ENCODE measurements at regions not wholly inside any gene's neighbourhood (a gene's known extent, or its start where the extent isn't known, plus 50 kb on each side); places are given as distances from the start of the nearest gene placed in this dataset.

DNA sequence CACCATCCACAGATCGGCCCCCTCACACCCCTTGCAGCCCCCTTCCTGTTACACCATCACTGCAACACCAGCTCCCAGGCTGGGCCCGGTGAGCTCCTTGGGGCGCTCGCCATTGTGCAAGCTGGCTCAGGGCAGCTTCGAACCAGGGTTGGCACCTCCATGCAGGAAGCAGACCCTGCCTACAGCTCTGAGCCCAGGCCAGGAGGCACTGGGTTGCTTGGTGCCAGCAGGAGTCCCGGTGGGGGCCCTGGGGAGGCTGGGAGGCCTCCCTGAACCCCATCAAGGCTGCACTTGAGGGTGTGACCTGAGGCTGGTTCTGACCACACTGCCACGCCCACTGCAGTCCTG lies 417.1 kb downstream of the CTTN start:
- Histone ChIP-seq H3K9me3 (ENCODE audit: control insufficient read depth, insufficient read depth, low read length) (no peaks in the 10 kb centered on the region), H3K4me1 (ENCODE audit: control insufficient read depth, insufficient read depth, low read length) (no peaks in the 10 kb centered on the region), H3K27ac (ENCODE audit: low read length) (no peak overlapping the region), H3K27me3 (ENCODE audit: control insufficient read depth, insufficient read depth, low read length) (no peaks in the 10 kb centered on the region), H3K4me3 (ENCODE audit: low read length) (no peak overlapping the region), H3K36me3 (ENCODE audit: control insufficient read depth, insufficient read depth, low read length) (no peaks in the 10 kb centered on the region)
- ATAC-seq: no peak
- H3K27me3 Mint-ChIP-seq (ENCODE audit: low read depth in 2 of 2): peaks cover 0 to 4% of the 10 kb centered on the region in 2 donors
- TF ChIP-seq, protein P1, sequence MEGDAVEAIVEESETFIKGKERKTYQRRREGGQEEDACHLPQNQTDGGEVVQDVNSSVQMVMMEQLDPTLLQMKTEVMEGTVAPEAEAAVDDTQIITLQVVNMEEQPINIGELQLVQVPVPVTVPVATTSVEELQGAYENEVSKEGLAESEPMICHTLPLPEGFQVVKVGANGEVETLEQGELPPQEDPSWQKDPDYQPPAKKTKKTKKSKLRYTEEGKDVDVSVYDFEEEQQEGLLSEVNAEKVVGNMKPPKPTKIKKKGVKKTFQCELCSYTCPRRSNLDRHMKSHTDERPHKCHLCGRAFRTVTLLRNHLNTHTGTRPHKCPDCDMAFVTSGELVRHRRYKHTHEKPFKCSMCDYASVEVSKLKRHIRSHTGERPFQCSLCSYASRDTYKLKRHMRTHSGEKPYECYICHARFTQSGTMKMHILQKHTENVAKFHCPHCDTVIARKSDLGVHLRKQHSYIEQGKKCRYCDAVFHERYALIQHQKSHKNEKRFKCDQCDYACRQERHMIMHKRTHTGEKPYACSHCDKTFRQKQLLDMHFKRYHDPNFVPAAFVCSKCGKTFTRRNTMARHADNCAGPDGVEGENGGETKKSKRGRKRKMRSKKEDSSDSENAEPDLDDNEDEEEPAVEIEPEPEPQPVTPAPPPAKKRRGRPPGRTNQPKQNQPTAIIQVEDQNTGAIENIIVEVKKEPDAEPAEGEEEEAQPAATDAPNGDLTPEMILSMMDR (IDR thresholded peaks at IDR 0.05): no peak
- H3K27ac Mint-ChIP-seq: no peak overlapping the region
- intact Hi-C loops (cut with micrococcal nuclease): no loop called here
- H3K4me3 Mint-ChIP-seq: no peak overlapping the region
- no peaks in the 10 kb centered on the region for H3K4me1 Mint-ChIP-seq
- 88% methylated on average over 7 of the region's 7 CpGs for WGBS (ENCODE audit: insufficient coverage)
- DNase-seq: no peak
- no peaks in the 10 kb centered on the region for H3K9me3 Mint-ChIP-seq
- H3K36me3 Mint-ChIP-seq: no peaks in the 10 kb centered on the region

DNA sequence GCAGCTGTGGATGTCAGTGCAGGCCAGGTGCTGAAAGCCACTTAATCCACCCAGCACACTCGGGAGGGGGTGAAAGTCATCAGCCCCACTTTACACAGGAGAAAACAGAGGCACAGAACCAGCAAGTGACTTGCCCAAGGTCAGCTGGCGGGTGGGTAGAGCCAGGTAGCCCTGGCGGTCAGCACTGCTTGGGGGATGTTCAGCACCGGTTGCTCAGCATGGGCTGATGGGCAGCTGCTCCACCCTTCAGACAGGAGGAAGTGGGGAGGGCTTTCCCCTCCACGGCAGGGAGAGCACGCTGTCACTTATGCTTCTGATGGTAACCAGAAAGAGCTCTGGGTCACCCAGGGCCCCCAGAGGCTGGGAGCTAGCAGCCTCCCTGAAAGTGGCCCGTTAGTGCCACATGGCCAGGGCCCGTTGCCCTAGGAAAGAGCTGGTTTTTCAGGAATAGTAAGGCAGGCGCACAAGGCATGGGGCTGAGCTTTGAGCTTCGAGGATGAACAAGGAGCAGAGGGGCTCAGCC lies 417.9 kb downstream of the CTTN start:
- no peak for ATAC-seq
- H3K36me3 ChIP-seq (ENCODE audit: control insufficient read depth, insufficient read depth, low read length): no peaks in the 10 kb centered on the region
- H3K4me3 ChIP-seq (ENCODE audit: low read length): no peak overlapping the region
- Mint-ChIP-seq H3K9me3 (no peaks in the 10 kb centered on the region), H3K36me3 (no peaks in the 10 kb centered on the region), H3K4me1 (no peaks in the 10 kb centered on the region), H3K27me3 (ENCODE audit: low read depth in 2 of 2) (peaks cover 0 to 4% of the 10 kb centered on the region in 2 donors), H3K4me3 (no peak overlapping the region), H3K27ac (no peak overlapping the region)
- 71% methylated on average over 10 of the region's 10 CpGs for WGBS (ENCODE audit: insufficient coverage)
- intact Hi-C loops (cut with micrococcal nuclease): no loop called here
- no peak for DNase-seq
- TF ChIP-seq, protein P1 (IDR thresholded peaks at IDR 0.05): no peak
- no peaks in the 10 kb centered on the region for H3K27me3 ChIP-seq (ENCODE audit: control insufficient read depth, insufficient read depth, low read length)
- no peak overlapping the region for H3K27ac ChIP-seq (ENCODE audit: low read length)
- H3K4me1 ChIP-seq (ENCODE audit: control insufficient read depth, insufficient read depth, low read length): no peaks in the 10 kb centered on the region
- no peaks in the 10 kb centered on the region for H3K9me3 ChIP-seq (ENCODE audit: control insufficient read depth, insufficient read depth, low read length)

DNA sequence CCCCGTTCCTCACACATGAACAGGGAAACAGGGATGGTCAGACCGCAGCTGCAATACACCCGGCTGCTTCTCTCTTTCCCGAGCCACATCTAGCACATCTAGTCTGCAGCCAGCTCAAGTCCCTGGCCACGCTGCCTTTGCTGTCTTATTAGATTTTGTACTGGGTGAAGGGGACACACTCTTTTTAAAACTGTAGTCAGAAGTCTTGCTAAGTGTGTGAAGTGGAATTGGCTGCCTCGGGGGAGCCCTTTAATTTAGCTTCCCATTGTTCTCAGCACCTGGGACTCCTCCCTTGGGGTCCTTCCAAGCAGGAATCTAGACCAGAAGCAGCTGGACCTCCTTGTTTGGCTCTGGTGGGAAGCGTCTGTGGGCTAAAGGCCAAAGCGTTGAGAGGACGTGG lies 420.0 kb downstream of the CTTN start:
- Histone ChIP-seq H3K4me3 (ENCODE audit: low read length) (no peak overlapping the region), H3K9me3 (ENCODE audit: control insufficient read depth, insufficient read depth, low read length) (no peaks in the 10 kb centered on the region), H3K27me3 (ENCODE audit: control insufficient read depth, insufficient read depth, low read length) (no peaks in the 10 kb centered on the region), H3K36me3 (ENCODE audit: control insufficient read depth, insufficient read depth, low read length) (no peaks in the 10 kb centered on the region), H3K27ac (ENCODE audit: low read length) (no peak overlapping the region), H3K4me1 (ENCODE audit: control insufficient read depth, insufficient read depth, low read length) (no peaks in the 10 kb centered on the region)
- DNase-seq (no peak), ATAC-seq (no peak)
- H3K9me3 Mint-ChIP-seq: no peaks in the 10 kb centered on the region
- 81% methylated on average over 9 of the region's 9 CpGs for WGBS (ENCODE audit: insufficient coverage)
- no peaks in the 10 kb centered on the region for H3K36me3 Mint-ChIP-seq
- no peak overlapping the region for H3K27ac Mint-ChIP-seq
- TF ChIP-seq, protein P1 (IDR thresholded peaks at IDR 0.05): no peak
- intact Hi-C loops (cut with micrococcal nuclease): no loop called here
- H3K4me3 Mint-ChIP-seq: no peak overlapping the region
- peaks cover 2 to 5% of the 10 kb centered on the region in 2 donors for H3K27me3 Mint-ChIP-seq (ENCODE audit: low read depth in 2 of 2)
- no peaks in the 10 kb centered on the region for H3K4me1 Mint-ChIP-seq

DNA sequence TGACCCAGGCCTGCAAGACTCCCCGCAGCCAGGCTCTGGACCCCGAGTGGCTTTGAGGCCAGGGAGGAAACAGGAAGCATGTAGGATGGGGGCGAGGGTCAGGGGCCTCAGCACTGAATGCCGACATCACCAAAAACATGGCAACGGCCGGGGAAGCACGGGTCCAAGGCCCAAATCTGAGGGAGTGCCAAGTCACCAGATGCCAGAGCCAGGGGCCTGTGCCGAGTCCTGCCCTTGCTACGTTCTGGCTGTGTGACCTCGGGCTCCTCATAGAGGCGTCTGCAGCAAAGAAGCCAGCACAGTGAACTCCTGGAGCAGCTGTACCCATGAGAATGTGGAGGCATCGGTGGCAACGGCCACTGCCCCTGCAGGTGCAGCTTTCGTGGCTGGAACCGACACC lies 420.7 kb downstream of the CTTN start:
- no peaks in the 10 kb centered on the region for H3K36me3 ChIP-seq (ENCODE audit: control insufficient read depth, insufficient read depth, low read length)
- Mint-ChIP-seq H3K4me1 (peaks cover 0 to 4% of the 10 kb centered on the region in 2 donors), H3K4me3 (no peak overlapping the region), H3K27me3 (ENCODE audit: low read depth in 2 of 2) (peaks cover 9 to 12% of the 10 kb centered on the region in 2 donors), H3K27ac (no peak overlapping the region), H3K36me3 (no peaks in the 10 kb centered on the region), H3K9me3 (no peaks in the 10 kb centered on the region)
- no peaks in the 10 kb centered on the region for H3K9me3 ChIP-seq (ENCODE audit: control insufficient read depth, insufficient read depth, low read length)
- intact Hi-C loops (cut with micrococcal nuclease): no loop called here
- no peaks in the 10 kb centered on the region for H3K4me1 ChIP-seq (ENCODE audit: control insufficient read depth, insufficient read depth, low read length)
- no peak overlapping the region for H3K4me3 ChIP-seq (ENCODE audit: low read length)
- ATAC-seq (no peak), DNase-seq (no peak)
- TF ChIP-seq, protein P1 (IDR thresholded peaks at IDR 0.05): no peak
- H3K27me3 ChIP-seq (ENCODE audit: control insufficient read depth, insufficient read depth, low read length): no peaks in the 10 kb centered on the region
- 74% methylated on average over 15 of the region's 15 CpGs for WGBS (ENCODE audit: insufficient coverage)
- H3K27ac ChIP-seq (ENCODE audit: low read length): no peak overlapping the region
